ENCODE measurements at regions not wholly inside any gene's neighbourhood (a gene's known extent, or its start where the extent isn't known, plus 50 kb on each side); places are given as distances from the start of the nearest gene placed in this dataset.

DNA sequence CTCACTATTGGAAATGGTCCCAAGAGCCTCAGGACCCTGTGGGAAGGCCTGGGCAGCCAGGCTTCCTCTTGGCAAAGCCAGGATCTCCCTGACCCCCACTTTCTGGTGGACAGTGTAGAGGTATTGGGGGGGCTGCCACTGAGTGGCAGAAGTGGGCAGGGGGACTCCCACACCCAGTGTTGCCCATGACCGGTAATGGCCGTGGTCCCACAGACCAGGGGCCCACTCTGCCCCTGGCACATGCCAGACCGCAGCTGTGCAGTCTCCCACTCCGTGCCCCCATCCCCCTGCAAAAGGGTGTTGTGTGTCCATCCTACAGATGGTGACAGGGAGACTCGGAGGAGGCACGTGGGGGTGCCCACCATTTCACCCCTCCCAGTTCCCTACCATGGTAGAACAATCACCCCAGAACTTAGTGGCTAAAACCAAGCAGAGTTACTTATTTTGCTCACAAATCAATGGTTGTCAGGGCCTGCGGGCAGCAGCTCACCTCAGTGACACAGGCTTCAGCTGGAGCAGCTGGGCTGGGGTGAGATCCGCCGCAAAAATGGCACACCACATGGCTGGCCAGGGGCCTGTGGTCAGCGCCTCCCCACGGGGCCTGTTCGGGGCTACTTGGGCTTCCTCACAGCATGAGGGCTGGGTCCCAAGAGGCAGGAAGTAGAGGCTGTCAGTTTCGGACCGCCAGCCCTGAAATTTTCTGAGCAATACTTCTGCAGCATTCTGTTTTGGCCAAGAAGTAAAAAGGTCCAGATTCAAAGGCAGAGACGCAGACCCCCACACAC is 59.0 kb upstream of the ZNF469 start:
- Mint-ChIP-seq H3K9me3 (ENCODE audit: low read depth) (no peaks in the 10 kb centered on the region), H3K27me3 (ENCODE audit: low read depth) (no peaks in the 10 kb centered on the region), H3K4me1 (ENCODE audit: low read depth) (peaks cover 8% of the 10 kb centered on the region), H3K4me3 (ENCODE audit: unreplicated experiment) (no peak overlapping the region), H3K27ac (ENCODE audit: unreplicated experiment) (no peak overlapping the region), H3K36me3 (ENCODE audit: low read depth) (peaks cover 1% of the 10 kb centered on the region)
- TF ChIP-seq, protein P1, sequence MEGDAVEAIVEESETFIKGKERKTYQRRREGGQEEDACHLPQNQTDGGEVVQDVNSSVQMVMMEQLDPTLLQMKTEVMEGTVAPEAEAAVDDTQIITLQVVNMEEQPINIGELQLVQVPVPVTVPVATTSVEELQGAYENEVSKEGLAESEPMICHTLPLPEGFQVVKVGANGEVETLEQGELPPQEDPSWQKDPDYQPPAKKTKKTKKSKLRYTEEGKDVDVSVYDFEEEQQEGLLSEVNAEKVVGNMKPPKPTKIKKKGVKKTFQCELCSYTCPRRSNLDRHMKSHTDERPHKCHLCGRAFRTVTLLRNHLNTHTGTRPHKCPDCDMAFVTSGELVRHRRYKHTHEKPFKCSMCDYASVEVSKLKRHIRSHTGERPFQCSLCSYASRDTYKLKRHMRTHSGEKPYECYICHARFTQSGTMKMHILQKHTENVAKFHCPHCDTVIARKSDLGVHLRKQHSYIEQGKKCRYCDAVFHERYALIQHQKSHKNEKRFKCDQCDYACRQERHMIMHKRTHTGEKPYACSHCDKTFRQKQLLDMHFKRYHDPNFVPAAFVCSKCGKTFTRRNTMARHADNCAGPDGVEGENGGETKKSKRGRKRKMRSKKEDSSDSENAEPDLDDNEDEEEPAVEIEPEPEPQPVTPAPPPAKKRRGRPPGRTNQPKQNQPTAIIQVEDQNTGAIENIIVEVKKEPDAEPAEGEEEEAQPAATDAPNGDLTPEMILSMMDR (IDR thresholded peaks at IDR 0.05) = no peak
- no peak for DNase-seq (ENCODE audit: low spot score)

DNA sequence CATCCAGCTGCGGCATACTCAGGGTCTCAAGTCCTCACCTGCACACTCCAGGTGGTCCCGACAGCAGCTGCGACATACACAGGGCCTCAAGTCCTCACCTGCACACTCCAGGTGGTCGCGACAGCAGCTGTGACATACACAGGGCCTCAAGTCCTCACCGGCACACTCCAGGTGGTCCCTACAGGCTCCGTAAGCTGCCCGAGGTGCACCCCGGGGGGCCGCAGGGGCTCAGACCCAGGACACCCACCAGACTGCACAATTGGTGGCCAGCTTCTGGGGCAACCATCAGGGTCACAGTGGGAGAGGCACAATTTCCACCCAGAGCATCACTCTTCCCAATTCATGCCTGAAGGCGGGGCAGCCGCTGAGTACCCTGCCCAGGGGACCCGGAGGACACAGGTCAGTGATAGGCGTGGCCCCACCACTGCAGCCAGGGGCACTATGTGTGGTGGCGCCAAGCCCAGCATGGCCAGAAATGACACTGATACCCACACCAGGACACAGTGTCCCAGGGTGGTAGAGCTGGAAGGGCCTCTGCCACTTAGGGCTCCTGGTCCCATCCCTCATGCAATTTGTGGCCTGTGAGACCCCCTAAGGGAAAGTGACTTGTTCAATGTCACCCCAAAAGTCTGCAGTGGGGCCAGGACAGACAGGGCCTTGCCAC is 57.5 kb upstream of the ZNF469 start:
- Mint-ChIP-seq H3K4me1 (ENCODE audit: low read depth) (peaks cover 8% of the 10 kb centered on the region), H3K27me3 (ENCODE audit: low read depth) (no peaks in the 10 kb centered on the region), H3K27ac (ENCODE audit: unreplicated experiment) (no peak overlapping the region), H3K9me3 (ENCODE audit: low read depth) (no peaks in the 10 kb centered on the region), H3K4me3 (ENCODE audit: unreplicated experiment) (no peak overlapping the region), H3K36me3 (ENCODE audit: low read depth) (peaks cover 1% of the 10 kb centered on the region)
- TF ChIP-seq, protein P1 (IDR thresholded peaks at IDR 0.05) = no peak
- no peak for DNase-seq (ENCODE audit: low spot score)

DNA sequence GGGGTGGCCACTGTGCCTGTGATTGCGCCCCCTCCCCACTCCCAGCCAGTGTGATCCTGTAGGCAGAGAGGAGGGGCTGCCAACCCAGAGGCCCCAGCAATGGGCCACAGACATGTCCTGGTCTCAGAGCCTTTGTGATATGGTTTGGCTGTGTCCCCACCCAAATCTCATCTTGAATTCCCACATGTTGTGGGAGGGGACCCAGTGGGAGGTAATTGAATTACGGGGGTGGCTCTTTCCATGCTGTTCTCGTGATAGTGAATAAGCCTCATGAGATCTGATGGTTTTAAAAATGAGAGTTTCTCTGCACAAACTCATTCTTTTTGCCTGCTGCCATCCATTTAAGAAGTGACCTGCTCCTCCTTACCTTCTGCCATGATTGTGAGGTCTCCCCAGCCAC is 56.8 kb upstream of the ZNF469 start:
- no peaks in the 10 kb centered on the region for H3K36me3 Mint-ChIP-seq (ENCODE audit: low read depth)
- no peak for DNase-seq (ENCODE audit: low spot score)
- H3K4me3 Mint-ChIP-seq (ENCODE audit: unreplicated experiment) = no peak overlapping the region
- H3K27me3 Mint-ChIP-seq (ENCODE audit: low read depth) = no peaks in the 10 kb centered on the region
- peaks cover 8% of the 10 kb centered on the region for H3K4me1 Mint-ChIP-seq (ENCODE audit: low read depth)
- TF ChIP-seq, protein P1 (IDR thresholded peaks at IDR 0.05) = no peak
- no peaks in the 10 kb centered on the region for H3K9me3 Mint-ChIP-seq (ENCODE audit: low read depth)
- no peak overlapping the region for H3K27ac Mint-ChIP-seq (ENCODE audit: unreplicated experiment)

DNA sequence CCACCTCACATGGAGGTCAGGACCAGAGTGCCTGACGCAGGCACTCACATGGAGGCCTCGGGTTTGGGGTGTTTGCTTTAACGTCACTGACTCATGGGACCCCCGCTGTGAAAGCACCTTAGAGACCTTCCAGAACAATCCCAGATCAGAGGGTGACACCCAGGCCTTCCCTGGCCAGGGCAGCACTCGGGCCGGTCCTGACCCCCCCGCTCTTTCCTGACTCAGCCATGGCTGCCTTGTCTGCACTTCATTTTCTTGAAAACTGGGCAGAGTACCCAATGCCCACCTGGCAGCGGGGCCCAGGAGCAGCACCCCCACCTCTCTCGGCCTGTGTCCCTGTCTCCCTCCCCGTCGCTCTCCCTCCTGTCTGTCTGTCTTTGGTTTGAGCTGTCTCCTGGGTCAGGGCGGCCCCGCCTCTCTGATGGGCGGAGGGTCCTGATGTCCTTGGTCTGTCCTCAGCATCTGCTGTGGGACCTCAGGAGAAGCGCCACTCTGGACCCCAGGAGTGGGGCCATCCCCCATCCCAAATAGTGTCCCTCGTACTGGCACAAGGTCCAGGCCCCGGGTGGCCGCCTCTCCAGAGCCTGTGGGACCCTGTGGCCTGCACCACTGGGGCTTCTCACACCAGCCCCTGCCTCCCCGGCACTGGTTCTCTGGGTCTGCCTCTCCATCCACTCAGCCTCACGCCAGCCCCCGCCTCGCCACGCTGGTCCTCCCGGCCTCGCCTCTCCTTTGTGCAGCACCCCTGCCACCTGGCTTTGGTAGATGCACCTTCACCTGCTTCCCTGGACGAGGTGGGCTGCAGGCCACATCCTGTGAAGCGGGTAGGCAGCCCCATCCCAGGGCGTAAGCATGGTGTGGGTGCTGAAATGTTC is 55.9 kb upstream of the ZNF469 start:
- H3K4me1 Mint-ChIP-seq (ENCODE audit: low read depth) = peaks cover 8% of the 10 kb centered on the region
- no peak overlapping the region for H3K27ac Mint-ChIP-seq (ENCODE audit: unreplicated experiment)

More for the DNA sequence above, 55.9 kb upstream of the ZNF469 start:
- no peaks in the 10 kb centered on the region for H3K36me3 Mint-ChIP-seq (ENCODE audit: low read depth)
- H3K4me3 Mint-ChIP-seq (ENCODE audit: unreplicated experiment) = no peak overlapping the region
- DNase-seq (ENCODE audit: low spot score) = no peak
- H3K9me3 Mint-ChIP-seq (ENCODE audit: low read depth) = no peaks in the 10 kb centered on the region
- H3K27me3 Mint-ChIP-seq (ENCODE audit: low read depth) = no peaks in the 10 kb centered on the region
- TF ChIP-seq, protein P1 (IDR thresholded peaks at IDR 0.05) = no peak

Data from chondrocyte (in vitro differentiated cells).